ENCODE measurements at regions not wholly inside any gene's neighbourhood (a gene's known extent, or its start where the extent isn't known, plus 50 kb on each side); places are given as distances from the start of the nearest gene placed in this dataset.

DNA sequence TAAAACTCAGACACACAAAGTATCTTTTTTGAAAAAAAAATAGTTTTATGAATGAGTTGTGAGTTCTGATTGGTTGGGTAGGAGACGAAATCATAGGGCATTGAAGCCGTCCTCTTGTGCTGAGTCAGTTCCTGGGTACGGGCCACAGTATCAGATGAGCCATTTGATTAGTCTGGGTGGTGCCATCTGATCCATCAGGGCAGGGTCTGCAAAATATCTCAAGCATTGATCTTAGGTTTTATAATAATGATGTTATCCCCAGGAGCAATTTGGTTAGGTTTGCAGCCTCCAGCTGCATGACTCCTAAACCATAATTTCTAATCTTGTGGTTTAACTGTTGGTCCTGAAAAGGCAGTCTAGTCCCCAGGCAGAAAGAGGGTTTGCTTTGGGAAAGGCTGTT lies 1310.6 kb downstream of the SLITRK1 start:
- 50 to 72% (median 50%) methylated on average over 3 of the region's 3 CpGs for WGBS, 3 donors
- intact Hi-C loops (cut with DNase I), result no loop called here
- H3K27ac ChIP-seq, result no peak overlapping the region
- no peak for ATAC-seq
- H3K36me3 ChIP-seq (ENCODE audit: insufficient read depth in 1 of 2, low read depth in 1 of 2), result no peaks in the 10 kb centered on the region
- no peaks in the 10 kb centered on the region for H3K27me3 ChIP-seq (ENCODE audit: insufficient read depth in 3 of 3, low read length in 2 of 3)
- H3K9me3 ChIP-seq, result peaks cover 3% of the 10 kb centered on the region
- no peak for DNase-seq
- TF ChIP-seq, protein P1, sequence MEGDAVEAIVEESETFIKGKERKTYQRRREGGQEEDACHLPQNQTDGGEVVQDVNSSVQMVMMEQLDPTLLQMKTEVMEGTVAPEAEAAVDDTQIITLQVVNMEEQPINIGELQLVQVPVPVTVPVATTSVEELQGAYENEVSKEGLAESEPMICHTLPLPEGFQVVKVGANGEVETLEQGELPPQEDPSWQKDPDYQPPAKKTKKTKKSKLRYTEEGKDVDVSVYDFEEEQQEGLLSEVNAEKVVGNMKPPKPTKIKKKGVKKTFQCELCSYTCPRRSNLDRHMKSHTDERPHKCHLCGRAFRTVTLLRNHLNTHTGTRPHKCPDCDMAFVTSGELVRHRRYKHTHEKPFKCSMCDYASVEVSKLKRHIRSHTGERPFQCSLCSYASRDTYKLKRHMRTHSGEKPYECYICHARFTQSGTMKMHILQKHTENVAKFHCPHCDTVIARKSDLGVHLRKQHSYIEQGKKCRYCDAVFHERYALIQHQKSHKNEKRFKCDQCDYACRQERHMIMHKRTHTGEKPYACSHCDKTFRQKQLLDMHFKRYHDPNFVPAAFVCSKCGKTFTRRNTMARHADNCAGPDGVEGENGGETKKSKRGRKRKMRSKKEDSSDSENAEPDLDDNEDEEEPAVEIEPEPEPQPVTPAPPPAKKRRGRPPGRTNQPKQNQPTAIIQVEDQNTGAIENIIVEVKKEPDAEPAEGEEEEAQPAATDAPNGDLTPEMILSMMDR (IDR thresholded peaks at IDR 0.05), result no peak
- H3K4me1 ChIP-seq, result no peaks in the 10 kb centered on the region
- H3K4me3 ChIP-seq, result no peak overlapping the region

DNA sequence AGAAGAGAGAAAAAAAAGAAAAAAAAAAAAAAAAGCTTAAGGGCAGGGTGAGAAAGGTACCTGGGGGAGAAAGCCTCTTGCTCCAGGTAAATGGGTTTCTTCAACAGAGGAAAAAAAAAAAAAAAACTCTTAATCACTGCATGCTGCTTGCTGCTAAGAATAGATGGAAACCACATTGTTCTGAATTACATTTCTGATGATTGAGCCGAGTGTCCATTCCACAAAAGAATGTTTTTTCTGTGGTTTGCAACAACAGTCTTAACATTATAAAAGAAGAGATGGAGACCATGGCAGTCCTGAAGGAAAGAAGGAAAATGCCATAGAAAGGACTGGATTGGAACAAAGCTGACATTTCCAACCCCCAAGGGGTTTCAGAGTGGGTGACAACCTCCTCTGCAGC lies 1312.7 kb downstream of the SLITRK1 start:
- DNase-seq (no peak), ATAC-seq (no peak)
- H3K9me3 ChIP-seq, result no peaks in the 10 kb centered on the region
- H3K36me3 ChIP-seq (ENCODE audit: insufficient read depth in 1 of 2, low read depth in 1 of 2), result no peaks in the 10 kb centered on the region
- H3K4me3 ChIP-seq, result no peak overlapping the region
- H3K27ac ChIP-seq, result no peak overlapping the region
- TF ChIP-seq, protein P1 (IDR thresholded peaks at IDR 0.05), result no peak
- H3K27me3 ChIP-seq (ENCODE audit: insufficient read depth in 3 of 3, low read length in 2 of 3), result no peaks in the 10 kb centered on the region
- intact Hi-C loops (cut with DNase I), result no loop called here
- no peaks in the 10 kb centered on the region for H3K4me1 ChIP-seq
- WGBS, 3 donors, result 76 to 91% (median 81%) methylated on average over 1 of the region's 1 CpG

DNA sequence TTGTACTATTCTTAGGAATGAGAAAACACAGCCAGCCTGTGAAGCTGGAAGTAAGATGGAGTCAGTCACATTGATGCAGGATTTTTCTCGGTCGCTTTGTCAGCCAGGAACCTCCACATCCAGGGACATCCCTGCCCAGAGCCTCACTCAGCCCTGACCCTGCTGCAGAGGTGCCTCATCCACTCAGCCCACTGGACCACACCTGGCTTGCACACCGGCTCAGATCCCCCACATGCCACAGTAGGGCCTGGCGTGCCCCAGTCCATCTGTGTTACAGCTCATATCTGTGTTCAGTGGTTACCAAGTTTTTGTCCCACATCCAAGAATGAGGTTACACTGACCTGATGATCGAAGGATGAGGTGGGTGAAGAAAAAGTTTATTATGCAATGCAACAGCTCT lies 1315.4 kb downstream of the SLITRK1 start:
- 82 to 87% (median 87%) methylated on average over 5 of the region's 5 CpGs for WGBS, 3 donors
- TF ChIP-seq, protein P1 (IDR thresholded peaks at IDR 0.05), result no peak
- ATAC-seq, result no peak
- no peak for DNase-seq
- Histone ChIP-seq H3K9me3 (no peaks in the 10 kb centered on the region), H3K4me1 (no peaks in the 10 kb centered on the region), H3K36me3 (ENCODE audit: insufficient read depth in 1 of 2, low read depth in 1 of 2) (no peaks in the 10 kb centered on the region), H3K27ac (no peak overlapping the region), H3K27me3 (ENCODE audit: insufficient read depth in 3 of 3, low read length in 2 of 3) (no peaks in the 10 kb centered on the region), H3K4me3 (no peak overlapping the region)
- intact Hi-C loops (cut with DNase I), result no loop called here

DNA sequence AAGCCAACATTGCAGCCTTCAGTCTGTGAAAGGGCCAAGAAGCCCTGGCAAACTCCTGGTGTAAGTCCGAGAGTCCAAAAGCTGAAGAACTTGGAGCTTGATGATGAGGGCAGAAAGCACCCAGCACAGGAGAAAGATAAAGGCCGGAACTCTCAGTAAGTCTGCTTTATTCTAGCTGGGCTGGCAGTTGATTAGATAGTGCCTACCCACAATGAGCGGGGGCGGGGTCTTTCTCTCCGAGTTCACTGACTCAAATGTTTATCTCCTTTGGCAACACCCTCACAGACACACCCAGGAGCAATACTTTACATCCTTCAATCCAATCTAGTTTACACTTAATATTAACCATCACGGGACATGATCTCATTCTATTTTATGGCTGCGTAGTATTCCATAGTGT lies 1317.1 kb downstream of the SLITRK1 start:
- TF ChIP-seq, protein P1 (IDR thresholded peaks at IDR 0.05), result no peak
- H3K27me3 ChIP-seq (ENCODE audit: insufficient read depth in 3 of 3, low read length in 2 of 3), result no peaks in the 10 kb centered on the region
- no peak for ATAC-seq
- H3K4me3 ChIP-seq, result no peak overlapping the region
- DNase-seq, result no peak
- WGBS, 3 donors, result 79 to 85% (median 81%) methylated on average over 7 of the region's 7 CpGs
- H3K27ac ChIP-seq, result no peak overlapping the region
- no peaks in the 10 kb centered on the region for H3K36me3 ChIP-seq (ENCODE audit: insufficient read depth in 1 of 2, low read depth in 1 of 2)
- no peaks in the 10 kb centered on the region for H3K4me1 ChIP-seq
- intact Hi-C loops (cut with DNase I), result no loop called here
- H3K9me3 ChIP-seq, result no peaks in the 10 kb centered on the region

DNA sequence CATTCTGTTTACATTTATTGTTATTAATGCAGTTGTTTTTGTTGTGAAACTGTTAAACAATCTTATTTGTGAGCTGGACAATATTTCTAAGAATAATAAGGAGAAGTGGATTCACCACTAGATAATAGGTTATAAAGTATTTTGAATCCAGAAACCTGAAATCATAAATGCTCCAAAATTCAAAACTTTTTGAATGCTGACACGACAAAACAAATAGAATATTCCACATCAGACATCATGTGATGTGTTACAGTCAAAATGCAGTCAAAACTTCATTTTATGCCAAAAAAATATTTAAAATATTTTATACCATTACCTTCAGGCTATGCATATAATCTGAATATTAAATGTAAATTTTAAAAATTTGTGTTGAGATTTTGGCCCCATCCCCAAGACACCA lies 1321.4 kb downstream of the SLITRK1 start:
- Histone ChIP-seq H3K4me3 (no peak overlapping the region), H3K27ac (no peak overlapping the region), H3K9me3 (no peaks in the 10 kb centered on the region), H3K4me1 (no peaks in the 10 kb centered on the region), H3K36me3 (ENCODE audit: insufficient read depth in 1 of 2, low read depth in 1 of 2) (no peaks in the 10 kb centered on the region), H3K27me3 (ENCODE audit: insufficient read depth in 3 of 3, low read length in 2 of 3) (no peaks in the 10 kb centered on the region)
- intact Hi-C loops (cut with DNase I), result no loop called here
- ATAC-seq, result no peak
- TF ChIP-seq, protein P1 (IDR thresholded peaks at IDR 0.05), result no peak
- 68 to 76% (median 69%) methylated on average over 1 of the region's 1 CpG for whole genome bisulfite sequencing, 3 donors
- DNase-seq, result no peak
